NK-92 treated with Interleukin-12 subunit alpha and Interleukin-12 subunit beta, amount 100 ng/mL, for 24 hours (cell line): ENCODE measurements at regions not wholly inside any gene's neighbourhood (a gene's known extent, or its start where the extent isn't known, plus 50 kb on each side); places are given as distances from the start of the nearest gene placed in this dataset.

Source experiments
- DNase-seq: peaks from one replicate; lab custom pipeline; 2025; lab: John Stamatoyannopoulos, UW

GRCh38 chr3:148307443-148307843 is 390.3 kb upstream of the AGTR1 start:
- DNase-seq, result no peak

GRCh38 chr3:148309390-148310035 is 388.2 kb upstream of the AGTR1 start:
- peak; percentile 25 for DNase-seq

- no peak for DNase-seq
Observed at GRCh38 chr3:148315756-148316155, 381.9 kb upstream of the AGTR1 start.

- DNase-seq, result no peak
Observed at GRCh38 chr3:148318240-148318639, 379.5 kb upstream of the AGTR1 start.

GRCh38 chr3:148319161-148319915 is 378.4 kb upstream of the AGTR1 start:
- DNase-seq, result peak; percentile 47

- DNase-seq, result no peak
Observed at GRCh38 chr3:148319960-148320359, 377.7 kb upstream of the AGTR1 start.

- DNase-seq, result no peak
Observed at GRCh38 chr3:148329481-148330235, 368.0 kb upstream of the AGTR1 start.

- DNase-seq, result no peak
Observed at GRCh38 chr3:148330542-148330941, 367.2 kb upstream of the AGTR1 start.

GRCh38 chr3:148331081-148331846 is 366.4 kb upstream of the AGTR1 start:
- no peak for DNase-seq

- DNase-seq, result no peak
Observed at GRCh38 chr3:148332509-148332908, 365.2 kb upstream of the AGTR1 start.

- DNase-seq, result no peak
Observed at GRCh38 chr3:148333091-148333490, 364.6 kb upstream of the AGTR1 start.

GRCh38 chr3:148335612-148336011 is 362.1 kb upstream of the AGTR1 start:
- DNase-seq, result no peak

- DNase-seq, result no peak
Observed at GRCh38 chr3:148343416-148343815, 354.3 kb upstream of the AGTR1 start.

GRCh38 chr3:148344521-148344920 is 353.2 kb upstream of the AGTR1 start:
- DNase-seq, result no peak

GRCh38 chr3:148360051-148360450 is 337.7 kb upstream of the AGTR1 start:
- no peak for DNase-seq

- no peak for DNase-seq
Observed at GRCh38 chr3:148366743-148367410, 330.8 kb upstream of the AGTR1 start.

- no peak for DNase-seq
Observed at GRCh38 chr3:148367756-148368155, 329.9 kb upstream of the AGTR1 start.

GRCh38 chr3:148369381-148369780 is 328.3 kb upstream of the AGTR1 start:
- no peak for DNase-seq

GRCh38 chr3:148372206-148372875 is 325.4 kb upstream of the AGTR1 start:
- DNase-seq, result no peak

GRCh38 chr3:148373961-148374360 is 323.7 kb upstream of the AGTR1 start:
- no peak for DNase-seq

GRCh38 chr3:148379763-148380382 is 317.8 kb upstream of the AGTR1 start:
- DNase-seq, result no peak
